Keratinocyte (primary cell): ENCODE measurements at regions not wholly inside any gene's neighbourhood (a gene's known extent, or its start where the extent isn't known, plus 50 kb on each side); places are given as distances from the start of the nearest gene placed in this dataset.
A peak's percentile ranks its signal among the peaks of the same experiment; 100 is the strongest.

Experiments
- DNase-seq: peaks from one replicate; pipeline ENCODE4 v3.0.0-alpha.2; 2011; ENCODE audit warnings: low read depth, missing footprints, low spot score
- FAIRE-seq: peaks from 2 replicates; lab custom pipeline; 2011; peaks lifted over from hg19 to GRCh38; lab: Jason Lieb, UNC
- H2AFZ ChIP-seq: 2 replicates; pipeline ENCODE4 v1.6.0; 2012; ENCODE audit warnings: low read length, control low read depth, inconsistent platforms; ENCODE audit not compliant: control insufficient read depth
- H3K27ac ChIP-seq: 2 replicates; pipeline ENCODE4 v1.5.1; 2011; ENCODE audit warnings: low read length; ENCODE audit not compliant: control insufficient read depth, insufficient read depth
- H3K27me3 ChIP-seq: 3 replicates; pipeline ENCODE4 v1.6.0; 2011; ENCODE audit warnings: low read length; ENCODE audit not compliant: control insufficient read depth, insufficient read depth; ENCODE audit errors: extremely low read depth
- H3K36me3 ChIP-seq, 2 experiments: 2 replicates in 1 of 2; 3 replicates in 1 of 2; pipeline ENCODE4 v1.5.1; 2011; ENCODE audit warnings: low read length in 2 of 2, mild to moderate bottlenecking in 1 of 2; ENCODE audit not compliant: control insufficient read depth in 2 of 2, insufficient read depth in 2 of 2; ENCODE audit errors: extremely low read depth in 1 of 2
- H3K4me1 ChIP-seq: 3 replicates; pipeline ENCODE4 v1.5.1; 2011; ENCODE audit warnings: low read length; ENCODE audit not compliant: control insufficient read depth, insufficient read depth; ENCODE audit errors: extremely low read depth
- H3K4me2 ChIP-seq: 3 replicates; pipeline ENCODE4 v1.6.0; 2011; ENCODE audit warnings: low read depth, low read length; ENCODE audit not compliant: control insufficient read depth, insufficient read depth; ENCODE audit errors: extremely low read depth
- H3K4me3 ChIP-seq, 3 experiments: fragments of 200-600 bp in 1 of 3; sonication (generic) in 1 of 3; 2 replicates in 2 of 3; 3 replicates in 1 of 3; pipeline ENCODE4 v1.5.1; 2011 to 2016; ENCODE audit warnings: low read length in 3 of 3, mild to moderate bottlenecking in 3 of 3, control low read depth in 2 of 3, inconsistent platforms in 1 of 3, low read depth in 1 of 3, mixed read lengths in 1 of 3, mixed run types in 1 of 3, moderate library complexity in 1 of 3; ENCODE audit not compliant: control insufficient read depth in 2 of 3, insufficient read depth in 2 of 3; ENCODE audit errors: extremely low read depth in 1 of 3
- H3K79me2 ChIP-seq: 2 replicates; pipeline ENCODE4 v1.6.0; 2012; ENCODE audit warnings: low read length; ENCODE audit not compliant: control insufficient read depth, insufficient read depth
- H3K9ac ChIP-seq: 3 replicates; pipeline ENCODE4 v1.6.0; 2011; ENCODE audit warnings: low read length; ENCODE audit not compliant: control insufficient read depth, insufficient read depth; ENCODE audit errors: extremely low read depth
- H3K9me1 ChIP-seq: 3 replicates; pipeline ENCODE4 v1.6.0; 2011; ENCODE audit warnings: low read length; ENCODE audit not compliant: control insufficient read depth, insufficient read depth; ENCODE audit errors: extremely low read depth
- H3K9me3 ChIP-seq: 2 replicates; pipeline ENCODE4 v1.5.1; 2012; ENCODE audit warnings: low read depth, low read length; ENCODE audit not compliant: control insufficient read depth
- H4K20me1 ChIP-seq: 3 replicates; pipeline ENCODE4 v1.6.0; 2011; ENCODE audit warnings: low read length; ENCODE audit not compliant: control insufficient read depth, insufficient read depth; ENCODE audit errors: extremely low read depth
- CTCF ChIP-seq, 3 experiments: IDR thresholded peaks in 1 of 3; conservative IDR thresholded peaks in 1 of 3; optimal IDR thresholded peaks in 1 of 3; 2 replicates in 2 of 3; 3 replicates in 1 of 3; pipeline versions ENCODE3 to v1.5.1; 2011; ENCODE audit warnings: low read length in 3 of 3, mild to moderate bottlenecking in 3 of 3, moderate library complexity in 2 of 3, control low read depth in 1 of 3, inconsistent platforms in 1 of 3; ENCODE audit not compliant: insufficient read depth in 2 of 3; ENCODE audit errors: extremely low read depth in 1 of 3
- EZH2 ChIP-seq: IDR thresholded peaks from one replicate; pipeline ENCODE4 v1.6.1; 2012; ENCODE audit warnings: inconsistent platforms, mild to moderate bottlenecking, low read length, moderate library complexity
- dilution Hi-C: fragments of 300-500 bp; cut with MboI; formaldehyde crosslinking; loops from one replicate; pipeline ENCODE4 v1.7.0; 2020; ENCODE audit warnings: low sequenced_read_pairs; ENCODE audit not compliant: extremely low pct_ligation_motif_present

- FAIRE-seq, result no peak
- no peak for DNase-seq
- Histone ChIP-seq H2AFZ (no peak overlapping the region), H3K9me3 (no peaks in the 10 kb centered on the region), H3K79me2 (no peaks in the 10 kb centered on the region), H3K9me1 (no peaks in the 10 kb centered on the region), H3K27me3 (no peaks in the 10 kb centered on the region), H3K36me3 (no peaks in the 10 kb centered on the region), H3K4me2 (no peak overlapping the region), H3K4me1 (peaks cover 68% of the 10 kb centered on the region), H3K4me3 (no peak overlapping the region), H3K9ac (peak overlapping the region; percentile 80), H4K20me1 (no peaks in the 10 kb centered on the region), H3K27ac (peak overlapping the region; percentile 100)
- TF ChIP-seq EZH2 (no peak), CTCF (optimal IDR thresholded peaks at IDR 0.05 in 1 of 3, IDR thresholded peaks at IDR 0.05 in 1 of 3, conservative IDR thresholded peaks at IDR 0.05 in 1 of 3; ENCODE audit: extremely low read depth in 1 of 3, insufficient read depth in 2 of 3, low read length in 3 of 3) (no peak)
- dilution Hi-C loops, result no loop called here
Measured at GRCh38 chr13:73339086-73339485, 280.3 kb downstream of the KLF5 start.

GRCh38 chr13:73338389-73338788 lies 279.6 kb downstream of the KLF5 start:
- dilution Hi-C loops, result no loop called here
- Histone ChIP-seq H3K4me1 (peaks cover 75% of the 10 kb centered on the region), H2AFZ (peak overlapping the region; percentile 31), H3K4me2 (peak overlapping the region; percentile 6), H3K79me2 (no peaks in the 10 kb centered on the region), H3K27ac (peak overlapping the region; percentile 100), H3K4me3 (no peak overlapping the region), H3K9ac (peak overlapping the region; percentile 80), H3K9me1 (no peaks in the 10 kb centered on the region), H3K27me3 (no peaks in the 10 kb centered on the region), H3K9me3 (no peaks in the 10 kb centered on the region), H4K20me1 (no peaks in the 10 kb centered on the region), H3K36me3 (no peaks in the 10 kb centered on the region)
- FAIRE-seq (peak; percentile 60), DNase-seq (no peak)
- TF ChIP-seq CTCF (optimal IDR thresholded peaks at IDR 0.05 in 1 of 3, IDR thresholded peaks at IDR 0.05 in 1 of 3, conservative IDR thresholded peaks at IDR 0.05 in 1 of 3; ENCODE audit: extremely low read depth in 1 of 3, insufficient read depth in 2 of 3, low read length in 3 of 3) (no peak), EZH2 (no peak)
